ENCODE measurements at regions not wholly inside any gene's neighbourhood (a gene's known extent, or its start where the extent isn't known, plus 50 kb on each side); places are given as distances from the start of the nearest gene placed in this dataset.

GRCh38 chr15:100780208-100780800, 99.3 kb upstream of the ALDH1A3 start:
- peaks cover 4% of the 10 kb centered on the region for H3K27me3 Mint-ChIP-seq (ENCODE audit: unreplicated experiment)
- TF ChIP-seq CTCF (IDR thresholded peaks at IDR 0.05; ENCODE audit: unreplicated experiment) = no peak
- H3K36me3 Mint-ChIP-seq (ENCODE audit: low read depth, unreplicated experiment) = no peaks in the 10 kb centered on the region
- no peak overlapping the region for H3K4me3 Mint-ChIP-seq (ENCODE audit: unreplicated experiment)
- no peak for DNase-seq (ENCODE audit: low spot score)
- H3K9me3 Mint-ChIP-seq (ENCODE audit: unreplicated experiment) = no peaks in the 10 kb centered on the region
- H3K4me1 Mint-ChIP-seq (ENCODE audit: unreplicated experiment) = peaks cover 7% of the 10 kb centered on the region
- H3K27ac Mint-ChIP-seq (ENCODE audit: unreplicated experiment) = no peak overlapping the region

DNA sequence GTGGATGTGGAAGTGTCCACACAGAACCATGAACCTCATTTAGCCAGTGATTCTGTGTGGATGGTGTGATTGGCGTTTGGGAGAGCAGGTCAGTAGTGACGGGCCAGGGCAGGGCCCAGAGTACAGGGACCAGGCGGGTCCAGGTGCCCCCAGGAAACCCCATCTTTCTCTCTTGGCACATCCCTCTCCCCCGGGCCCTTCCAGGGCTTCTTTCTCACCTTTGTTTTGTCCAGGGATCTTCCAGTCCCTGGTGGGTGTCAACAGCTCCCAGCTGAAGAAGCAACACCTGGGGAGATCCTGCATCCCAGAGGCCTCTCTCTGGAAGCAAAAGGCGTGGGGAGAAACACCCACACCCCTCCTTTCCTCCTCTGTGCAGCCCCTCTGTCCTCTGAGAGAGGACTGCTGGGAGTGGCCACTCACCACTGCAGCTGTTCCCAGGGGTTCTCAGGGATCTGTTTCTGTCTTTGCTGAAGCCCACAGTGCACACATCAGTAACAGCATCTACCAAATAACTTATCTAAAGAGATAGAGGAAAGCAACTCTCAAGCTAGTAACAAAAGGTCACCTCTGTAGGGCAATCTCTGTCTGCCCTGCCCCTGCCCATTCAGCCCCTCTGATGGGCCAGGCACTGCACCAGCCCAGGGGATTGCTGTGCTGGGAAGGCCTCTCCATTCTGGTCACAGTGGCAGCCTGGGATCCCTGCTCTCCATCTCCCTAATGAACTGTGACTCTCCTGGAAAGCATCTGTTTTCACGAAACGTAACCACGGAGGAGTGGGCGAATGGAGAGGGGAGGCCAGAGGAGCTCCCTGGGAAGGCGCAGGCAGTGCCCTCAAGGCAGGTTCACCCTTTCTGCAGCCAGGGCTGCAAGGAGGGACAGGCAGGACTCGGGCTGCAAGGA, 98.3 kb upstream of the ALDH1A3 start:
- no peak for DNase-seq (ENCODE audit: low spot score)
- H3K27ac Mint-ChIP-seq (ENCODE audit: unreplicated experiment) = no peak overlapping the region
- H3K4me1 Mint-ChIP-seq (ENCODE audit: unreplicated experiment) = peaks cover 7% of the 10 kb centered on the region
- H3K4me3 Mint-ChIP-seq (ENCODE audit: unreplicated experiment) = no peak overlapping the region
- no peaks in the 10 kb centered on the region for H3K36me3 Mint-ChIP-seq (ENCODE audit: low read depth, unreplicated experiment)
- H3K27me3 Mint-ChIP-seq (ENCODE audit: unreplicated experiment) = peaks cover 4% of the 10 kb centered on the region
- no peaks in the 10 kb centered on the region for H3K9me3 Mint-ChIP-seq (ENCODE audit: unreplicated experiment)
- TF ChIP-seq CTCF (IDR thresholded peaks at IDR 0.05; ENCODE audit: unreplicated experiment) = no peak

- H3K36me3 Mint-ChIP-seq (ENCODE audit: low read depth, unreplicated experiment) = no peaks in the 10 kb centered on the region
- H3K27me3 Mint-ChIP-seq (ENCODE audit: unreplicated experiment) = peaks cover 4% of the 10 kb centered on the region
- DNase-seq (ENCODE audit: low spot score) = no peak
- H3K4me1 Mint-ChIP-seq (ENCODE audit: unreplicated experiment) = peaks cover 7% of the 10 kb centered on the region
- H3K27ac Mint-ChIP-seq (ENCODE audit: unreplicated experiment) = no peak overlapping the region
- no peaks in the 10 kb centered on the region for H3K9me3 Mint-ChIP-seq (ENCODE audit: unreplicated experiment)
- TF ChIP-seq CTCF (IDR thresholded peaks at IDR 0.05; ENCODE audit: unreplicated experiment) = no peak
- no peak overlapping the region for H3K4me3 Mint-ChIP-seq (ENCODE audit: unreplicated experiment)
Measured at GRCh38 chr15:100781961-100782530, 97.6 kb upstream of the ALDH1A3 start.

- H3K27ac Mint-ChIP-seq (ENCODE audit: unreplicated experiment) = no peak overlapping the region
- no peak for TF ChIP-seq CTCF (IDR thresholded peaks at IDR 0.05; ENCODE audit: unreplicated experiment)
- DNase-seq (ENCODE audit: low spot score) = no peak
- H3K4me1 Mint-ChIP-seq (ENCODE audit: unreplicated experiment) = peaks cover 7% of the 10 kb centered on the region
- H3K27me3 Mint-ChIP-seq (ENCODE audit: unreplicated experiment) = peaks cover 4% of the 10 kb centered on the region
- H3K9me3 Mint-ChIP-seq (ENCODE audit: unreplicated experiment) = no peaks in the 10 kb centered on the region
- H3K36me3 Mint-ChIP-seq (ENCODE audit: low read depth, unreplicated experiment) = no peaks in the 10 kb centered on the region
- no peak overlapping the region for H3K4me3 Mint-ChIP-seq (ENCODE audit: unreplicated experiment)
Measured at GRCh38 chr15:100783291-100783690, 96.3 kb upstream of the ALDH1A3 start.

All from endothelial cell (in vitro differentiated cells).